GM12878 (cell line): ENCODE measurements at regions not wholly inside any gene's neighbourhood (a gene's known extent, or its start where the extent isn't known, plus 50 kb on each side); places are given as distances from the start of the nearest gene placed in this dataset.

Source experiments
- ATAC-seq: fragments of 200-7000 bp; cut with Tn5 transposase; 3 replicates; pipeline ENCODE4 v1.9.1; 2020; ENCODE audit warnings: mild to moderate bottlenecking, moderate library complexity
- BruUV-seq: library from RNA; stranded (reverse); fragments of 400-500 nt; replicated peaks from 2 replicates; lab custom pipeline; 2021; lab: Mats Ljungman, UMichigan
- CTCF ChIA-PET: fragments of 300-600 bp; sonication (Branson Sonifier 250); formaldehyde crosslinking; extraction: SDS; loops from one replicate; lab custom pipeline; 2021; ENCODE audit warnings: inconsistent platforms; lab: Yijun Ruan, JAX
- POLR2A ChIA-PET: fragments of 350-600 bp; formaldehyde crosslinking; extraction: SDS; loops from one replicate; lab custom pipeline; 2021; ENCODE audit warnings: inconsistent platforms; lab: Charles Lee
- RAD21 ChIA-PET: fragments of 300-600 bp; sonication (Branson Sonifier 250); formaldehyde crosslinking; loops from one replicate; lab custom pipeline; 2023; ENCODE audit warnings: antibody characterized with exemption; ENCODE audit not compliant: unreplicated experiment; lab: Charles Lee
- SMC1A ChIA-PET: fragments of 300-600 bp; sonication (Branson Sonifier 250); formaldehyde crosslinking; loops from one replicate; lab custom pipeline; 2023; ENCODE audit not compliant: unreplicated experiment, uncharacterized antibody; lab: Charles Lee
- DNase-seq: peaks from one replicate; pipeline ENCODE4 v3.0.0-alpha.2; 2011; ENCODE audit warnings: low read depth, low spot score
- FAIRE-seq: peaks from 3 replicates; lab custom pipeline; 2011; peaks lifted over from hg19 to GRCh38; lab: Jason Lieb, UNC
- H2AFZ ChIP-seq: 2 replicates; pipeline ENCODE4 v1.6.0; 2011; ENCODE audit warnings: low read depth, low read length, control low read depth; ENCODE audit not compliant: control insufficient read depth
- H3K27ac ChIP-seq: 2 replicates; pipeline ENCODE4 v1.5.1; 2011; ENCODE audit warnings: control low read depth; ENCODE audit not compliant: control insufficient read depth, insufficient read depth
- H3K27me3 ChIP-seq, 2 experiments: replicated peaks in 1 of 2; 2 replicates each; pipeline versions ENCODE4 v1.6.0 to v1.6.1; 2011; ENCODE audit warnings: low read length in 1 of 2; ENCODE audit not compliant: control insufficient read depth in 2 of 2, insufficient read depth in 2 of 2
- H3K36me3 ChIP-seq, 2 experiments: 2 replicates each; pipeline ENCODE4 v1.5.1; 2011; ENCODE audit warnings: low read length in 1 of 2; ENCODE audit not compliant: control insufficient read depth in 2 of 2, insufficient read depth in 2 of 2
- H3K4me1 ChIP-seq: 2 replicates; pipeline ENCODE4 v1.6.1; 2011; ENCODE audit warnings: mild to moderate bottlenecking, low read length, moderate library complexity, mixed read lengths; ENCODE audit not compliant: control insufficient read depth, insufficient read depth
- H3K4me2 ChIP-seq: 2 replicates; pipeline ENCODE4 v1.6.0; 2011; ENCODE audit warnings: control low read depth; ENCODE audit not compliant: control insufficient read depth, insufficient read depth
- H3K4me3 ChIP-seq: fragments of 200-600 bp; sonication (generic); 2 replicates; pipeline ENCODE4 v1.5.1; 2016
- H3K79me2 ChIP-seq: 2 replicates; pipeline ENCODE4 v1.6.0; 2011; ENCODE audit warnings: low read length; ENCODE audit not compliant: control insufficient read depth, insufficient read depth
- H3K9ac ChIP-seq: 2 replicates; pipeline ENCODE4 v1.8.0; 2011; ENCODE audit warnings: low read length, control low read depth, mixed read lengths; ENCODE audit not compliant: control insufficient read depth, insufficient read depth
- H3K9me3 ChIP-seq: replicated peaks from 3 replicates; pipeline ENCODE4 v1.5.1; 2011; ENCODE audit warnings: mild to moderate bottlenecking, low read length; ENCODE audit not compliant: control insufficient read depth, insufficient read depth
- H4K20me1 ChIP-seq: 2 replicates; pipeline ENCODE4 v1.6.0; 2011; ENCODE audit not compliant: control insufficient read depth, insufficient read depth
- CHD1 ChIP-seq: IDR thresholded peaks from 2 replicates; pipeline ENCODE4 v1.6.1; 2012; ENCODE audit warnings: low read depth, low read length, improper control_type of control experiment
- EP300 ChIP-seq, 2 experiments: fragments of 150-350 bp in 1 of 2; IDR thresholded peaks; 2 replicates each; pipeline ENCODE4 v1.6.1; 2011 to 2012; ENCODE audit warnings: low read depth in 2 of 2, low read length in 2 of 2, borderline replicate concordance in 1 of 2, improper control_type of control experiment in 1 of 2, inconsistent platforms in 1 of 2; ENCODE audit not compliant: control insufficient read depth in 1 of 2
- FOS ChIP-seq: IDR thresholded peaks from 3 replicates; pipeline ENCODE4 v1.6.1; 2011; ENCODE audit warnings: borderline replicate concordance; ENCODE audit not compliant: insufficient read length; ENCODE audit errors: extremely low read depth
- KDM1A ChIP-seq: fragments of 200-600 bp; sonication (generic); IDR thresholded peaks from 2 replicates; pipeline ENCODE4 v1.6.1; 2016; ENCODE audit warnings: borderline replicate concordance
- SIX5 ChIP-seq: IDR thresholded peaks from 2 replicates; pipeline ENCODE4 v1.6.1; 2011; ENCODE audit warnings: mild to moderate bottlenecking, low read depth, low read length, moderate library complexity; ENCODE audit not compliant: severe bottlenecking
- ZBTB40 ChIP-seq: fragments of 450-650 bp; IDR thresholded peaks from 2 replicates; pipeline ENCODE4 v1.6.1; 2016; ENCODE audit warnings: mild to moderate bottlenecking, moderate library complexity, borderline replicate concordance
- ZNF687 ChIP-seq: fragments of 450-650 bp; IDR thresholded peaks from 2 replicates; pipeline ENCODE4 v1.6.1; 2017; ENCODE audit warnings: mild to moderate bottlenecking, moderate library complexity
- WGBS: methylation state at CpG from one replicate; pipeline ENCODE4 v1.1.6; 2016; ENCODE audit warnings: low lambda C conversion rate; ENCODE audit not compliant: insufficient replicate concordance, insufficient coverage; ENCODE audit errors: missing lambda C conversion rate; 5-methylcytosine and 5-hydroxymethylcytosine counted together
- in situ Hi-C: fragments of 300-500 bp; cut with MboI; formaldehyde crosslinking; loops from 9 replicates; pipeline ENCODE4 v1.14.3; 2018; ENCODE audit warnings: mixed read lengths
- intact Hi-C: fragments of 100-400 bp; cut with micrococcal nuclease; formaldehyde crosslinking; loops from one replicate; pipeline ENCODE4 v1.14.2; 2022; ENCODE audit not compliant: unreplicated experiment

GRCh38 chr16:80454802-80455201, 86.0 kb upstream of the DYNLRB2 start:
- ChIA-PET RAD21 (no interaction called here), POLR2A (no interaction called here), SMC1A (no interaction called here), CTCF (no interaction called here)
- H3K9me3 ChIP-seq = no peaks in the 10 kb centered on the region
- no TSS peak for BruUV-seq
- no peaks in the 10 kb centered on the region for H3K4me1 ChIP-seq
- no peaks in the 10 kb centered on the region for H3K36me3 ChIP-seq
- H3K79me2 ChIP-seq = no peaks in the 10 kb centered on the region
- FAIRE-seq (no peak), ATAC-seq (no peak), DNase-seq (no peak)
- no peak overlapping the region for H2AFZ ChIP-seq
- no peaks in the 10 kb centered on the region for H4K20me1 ChIP-seq
- H3K4me3 ChIP-seq = no peak overlapping the region
- 51% methylated on average over 2 of the region's 2 CpGs for WGBS
- TF ChIP-seq ZBTB40 = peak; percentile 47
- TF ChIP-seq EP300 (IDR thresholded peaks at IDR 0.05; ENCODE audit: borderline replicate concordance in 1 of 2, control insufficient read depth in 1 of 2, low read depth in 2 of 2, low read length in 2 of 2) = no peak
- in situ Hi-C loops (no loop called here), intact Hi-C loops (no loop called here)
- no peak overlapping the region for H3K4me2 ChIP-seq
- H3K9ac ChIP-seq = no peak overlapping the region
- no peak overlapping the region for H3K27ac ChIP-seq
- H3K27me3 ChIP-seq = no peaks in the 10 kb centered on the region; a peak in 1 of 4 replicates

- CTCF ChIA-PET = no interaction called here
- Histone ChIP-seq H3K9ac (no peak overlapping the region), H3K4me2 (no peak overlapping the region), H3K79me2 (no peaks in the 10 kb centered on the region), H3K9me3 (no peaks in the 10 kb centered on the region), H2AFZ (no peak overlapping the region), H3K36me3 (no peaks in the 10 kb centered on the region), H3K27ac (no peak overlapping the region), H3K4me3 (no peak overlapping the region), H4K20me1 (no peaks in the 10 kb centered on the region), H3K4me1 (no peaks in the 10 kb centered on the region), H3K27me3 (no peaks in the 10 kb centered on the region; a peak in 1 of 4 replicates)
- DNase-seq (no peak), FAIRE-seq (no peak), ATAC-seq (no peak)
- intact Hi-C loops (no loop called here), in situ Hi-C loops (no loop called here)
- RAD21 ChIA-PET = no interaction called here
- TF ChIP-seq SIX5 = no peak
- no peak for TF ChIP-seq FOS
- no peak for TF ChIP-seq ZNF687
- no peak for TF ChIP-seq CHD1
- TF ChIP-seq KDM1A = no peak
- SMC1A ChIA-PET = interaction anchor here (0.8 to 1.0 kb wide), 3 partner anchors 9 to 35 kb away, joined by 3 to 4 read pairs (median 3); no protein-coding TSS in a partner anchor
- BruUV-seq = no TSS peak
- 24% methylated on average over 8 of the region's 8 CpGs for WGBS
- POLR2A ChIA-PET = no interaction called here
Measured at GRCh38 chr16:80449392-80449791, 91.4 kb upstream of the DYNLRB2 start.
